Lower leg skin (tissue), 4 donors: ENCODE measurements at regions not wholly inside any gene's neighbourhood (a gene's known extent, or its start where the extent isn't known, plus 50 kb on each side); places are given as distances from the start of the nearest gene placed in this dataset.

Source experiments
- DNase-seq, 2 donors: peaks; one replicate each; pipeline ENCODE4 v3.0.0-alpha.2; 2019; ENCODE audit warnings: low spot score in 2 of 2
- H3K4me3 ChIP-seq: fragments of 200-600 bp; sonication (generic); 2 replicates; pipeline ENCODE4 v1.5.1; 2017; ENCODE audit warnings: mild to moderate bottlenecking, low read depth; ENCODE audit not compliant: poor library complexity, severe bottlenecking
- POLR2A ChIP-seq, 2 donors: fragments of 450-650 bp; IDR thresholded peaks; one replicate each; pipeline ENCODE4 v1.6.1; 2016 to 2017; ENCODE audit warnings: antibody characterized with exemption in 2 of 2, mild to moderate bottlenecking in 1 of 2, moderate library complexity in 1 of 2
- WGBS, 2 donors: methylation state at CpG; one replicate each; pipeline ENCODE4 v1.1.5; 2018; 5-methylcytosine and 5-hydroxymethylcytosine counted together
- intact Hi-C: fragments of 100-400 bp; cut with DNase I; formaldehyde crosslinking; loops from one replicate; pipeline ENCODE4 v1.15.0; 2023; ENCODE audit warnings: low total_unique reads
- TF ChIP-seq, protein P1 (sequence below), 3 donors: fragments of 450-650 bp; IDR thresholded peaks; one replicate each; pipeline ENCODE4 v1.5.1; 2016; ENCODE audit warnings: antibody characterized with exemption in 3 of 3, mild to moderate bottlenecking in 3 of 3, moderate library complexity in 2 of 3

DNA sequence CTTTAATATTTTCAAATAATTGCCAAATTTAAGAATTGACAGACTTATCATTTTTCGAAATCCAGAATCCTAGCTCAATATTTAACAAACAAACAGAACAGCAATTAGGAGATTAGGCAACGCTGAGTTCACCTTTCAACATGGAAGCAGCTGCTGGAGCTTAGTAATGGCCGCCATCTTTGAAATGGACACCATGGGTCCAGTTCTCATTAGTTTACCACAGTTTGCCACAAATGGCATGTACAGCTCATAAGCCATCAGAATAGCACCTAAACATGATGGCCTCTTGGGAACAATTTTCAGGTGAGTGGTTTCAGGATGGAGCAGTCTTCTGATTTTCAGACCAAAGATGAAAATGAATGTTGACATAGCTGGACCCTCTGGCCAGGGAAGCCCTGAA is 313.6 kb upstream of the OBI1 start:
- no peak for TF ChIP-seq POLR2A (IDR thresholded peaks at IDR 0.05)
- TF ChIP-seq, protein P1, sequence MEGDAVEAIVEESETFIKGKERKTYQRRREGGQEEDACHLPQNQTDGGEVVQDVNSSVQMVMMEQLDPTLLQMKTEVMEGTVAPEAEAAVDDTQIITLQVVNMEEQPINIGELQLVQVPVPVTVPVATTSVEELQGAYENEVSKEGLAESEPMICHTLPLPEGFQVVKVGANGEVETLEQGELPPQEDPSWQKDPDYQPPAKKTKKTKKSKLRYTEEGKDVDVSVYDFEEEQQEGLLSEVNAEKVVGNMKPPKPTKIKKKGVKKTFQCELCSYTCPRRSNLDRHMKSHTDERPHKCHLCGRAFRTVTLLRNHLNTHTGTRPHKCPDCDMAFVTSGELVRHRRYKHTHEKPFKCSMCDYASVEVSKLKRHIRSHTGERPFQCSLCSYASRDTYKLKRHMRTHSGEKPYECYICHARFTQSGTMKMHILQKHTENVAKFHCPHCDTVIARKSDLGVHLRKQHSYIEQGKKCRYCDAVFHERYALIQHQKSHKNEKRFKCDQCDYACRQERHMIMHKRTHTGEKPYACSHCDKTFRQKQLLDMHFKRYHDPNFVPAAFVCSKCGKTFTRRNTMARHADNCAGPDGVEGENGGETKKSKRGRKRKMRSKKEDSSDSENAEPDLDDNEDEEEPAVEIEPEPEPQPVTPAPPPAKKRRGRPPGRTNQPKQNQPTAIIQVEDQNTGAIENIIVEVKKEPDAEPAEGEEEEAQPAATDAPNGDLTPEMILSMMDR (IDR thresholded peaks at IDR 0.05) = no peak
- DNase-seq = no peak
- intact Hi-C loops = no loop called here
- no peak overlapping the region for H3K4me3 ChIP-seq
- 81 to 83% methylated on average over 3 of the region's 3 CpGs for WGBS, 2 donors

DNA sequence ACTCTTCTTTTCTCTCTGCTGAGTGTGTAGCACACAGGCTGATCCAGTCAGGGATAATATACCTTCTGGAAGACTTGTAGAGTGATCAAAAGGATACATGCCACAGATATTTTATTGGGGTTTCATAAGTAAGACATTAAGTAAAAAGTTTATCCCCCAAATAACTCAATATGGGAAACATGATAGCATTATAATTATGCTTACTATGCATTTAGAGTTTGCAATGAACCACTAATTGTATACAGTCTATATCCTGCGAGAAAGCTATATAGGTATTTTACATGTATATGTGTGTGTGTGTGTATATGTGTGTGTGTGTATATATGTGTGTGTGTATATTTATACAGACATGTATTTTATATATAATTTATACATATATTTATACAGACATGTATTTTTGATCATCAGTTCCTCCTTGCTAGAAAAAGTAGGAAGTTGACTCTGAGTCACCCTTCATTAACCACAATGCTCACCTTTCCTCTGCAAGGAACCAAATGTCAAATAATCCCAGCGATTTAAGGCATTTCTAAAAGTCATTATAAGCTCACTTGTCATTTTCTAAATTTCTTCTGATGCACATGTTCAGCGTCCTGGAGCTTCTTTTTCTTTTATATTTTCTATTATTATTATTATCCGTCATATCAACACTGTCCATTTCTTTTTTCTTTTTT is 312.5 kb upstream of the OBI1 start:
- intact Hi-C loops = no loop called here
- 78 to 85% methylated on average over 4 of the region's 4 CpGs for WGBS, 2 donors
- H3K4me3 ChIP-seq = no peak overlapping the region
- DNase-seq = no peak
- no peak for TF ChIP-seq POLR2A (IDR thresholded peaks at IDR 0.05)
- TF ChIP-seq, protein P1 (IDR thresholded peaks at IDR 0.05) = no peak

DNA sequence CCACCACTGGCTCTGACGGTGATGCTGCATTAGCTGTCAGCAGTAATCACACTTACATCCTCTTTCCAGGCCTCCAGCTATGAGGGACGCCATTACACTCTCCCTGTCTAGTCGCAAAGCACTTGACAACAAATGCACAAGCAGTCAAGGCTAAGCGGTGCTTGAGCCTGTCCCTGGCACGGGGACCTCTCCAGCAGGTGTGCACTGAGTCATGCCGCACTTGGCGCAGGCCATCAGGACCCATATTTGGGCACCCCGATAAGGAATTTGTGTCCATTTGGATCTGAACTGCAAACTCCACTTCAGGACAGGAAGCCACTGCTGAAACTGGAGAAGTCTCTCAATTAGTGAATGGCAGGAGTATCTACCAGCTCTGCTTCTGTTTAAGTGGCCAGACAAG is 301.9 kb upstream of the OBI1 start:
- no peak overlapping the region for H3K4me3 ChIP-seq
- DNase-seq = no peak
- WGBS, 2 donors = 74 to 78% methylated on average over 8 of the region's 8 CpGs
- TF ChIP-seq, protein P1 (IDR thresholded peaks at IDR 0.05) = no peak
- no peak for TF ChIP-seq POLR2A (IDR thresholded peaks at IDR 0.05)
- intact Hi-C loops = no loop called here

DNA sequence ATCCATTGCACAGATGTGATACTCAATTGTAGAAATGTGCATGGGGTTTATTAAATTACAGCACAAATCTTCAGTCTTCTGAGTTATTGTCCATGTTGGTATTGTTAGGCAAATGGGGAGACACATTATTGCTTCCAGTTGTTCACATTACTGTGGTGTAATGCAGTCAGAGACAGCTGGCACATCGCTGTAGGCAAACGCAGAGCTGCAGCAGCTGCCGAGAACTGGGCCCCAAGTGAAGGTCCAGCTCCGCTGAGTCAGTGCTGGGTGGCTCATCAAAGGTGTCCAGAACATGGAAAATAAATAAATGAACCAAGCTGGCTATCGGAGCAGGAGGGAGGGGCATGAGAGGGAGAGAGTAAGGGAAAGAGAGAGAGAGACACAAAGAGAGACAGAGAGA is 299.1 kb upstream of the OBI1 start:
- no peak overlapping the region for H3K4me3 ChIP-seq
- TF ChIP-seq, protein P1 (IDR thresholded peaks at IDR 0.05) = no peak
- no peak for TF ChIP-seq POLR2A (IDR thresholded peaks at IDR 0.05)
- DNase-seq = no peak
- intact Hi-C loops = no loop called here
- 48 to 51% methylated on average over 5 of the region's 5 CpGs for WGBS, 2 donors

DNA sequence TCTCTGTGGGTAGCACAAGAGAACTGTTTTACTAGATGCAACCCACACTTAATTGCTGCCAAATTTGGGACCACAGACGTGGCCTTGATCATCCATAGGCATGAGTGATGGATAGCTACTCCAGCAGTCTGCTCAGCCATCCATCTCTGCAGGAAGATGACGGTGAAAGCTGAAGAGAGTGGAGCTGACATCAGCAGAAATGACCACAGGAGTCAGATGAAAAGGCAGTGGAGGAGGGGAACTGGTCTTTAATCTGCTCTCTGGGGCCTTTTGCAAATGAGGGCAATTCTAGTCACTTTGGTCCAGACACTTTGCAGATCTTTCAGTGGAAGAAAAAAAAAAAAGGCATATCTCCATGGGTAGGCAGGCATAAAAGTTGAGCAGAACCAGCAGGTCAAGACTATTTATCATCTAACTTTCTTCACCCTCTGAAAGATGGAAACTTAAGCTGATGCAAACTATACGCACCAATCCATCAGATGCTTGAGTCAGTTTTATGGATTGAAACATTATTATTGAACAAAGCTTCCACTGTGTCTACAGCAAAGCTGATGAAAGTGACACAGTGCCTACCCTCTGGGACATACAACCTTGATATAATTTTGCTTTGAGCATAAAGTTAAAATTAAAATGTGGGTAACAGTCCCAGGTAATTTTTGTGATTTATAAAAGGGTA is 281.6 kb upstream of the OBI1 start:
- 38 to 43% methylated on average over 3 of the region's 3 CpGs for WGBS, 2 donors
- intact Hi-C loops = no loop called here
- no peak for DNase-seq
- H3K4me3 ChIP-seq = no peak overlapping the region
- no peak for TF ChIP-seq POLR2A (IDR thresholded peaks at IDR 0.05)
- TF ChIP-seq, protein P1 (IDR thresholded peaks at IDR 0.05) = no peak
